GM12878 (cell line): ENCODE measurements at regions not wholly inside any gene's neighbourhood (a gene's known extent, or its start where the extent isn't known, plus 50 kb on each side); places are given as distances from the start of the nearest gene placed in this dataset.

Source experiments
- CBX5 ChIP-seq: sonication (generic); IDR thresholded peaks from 2 replicates; pipeline ENCODE4 v1.6.1; 2016; ENCODE audit warnings: low read depth, moderate library complexity, mild to moderate bottlenecking, inconsistent platforms
- CEBPZ ChIP-seq: fragments of 150-350 bp; IDR thresholded peaks from 2 replicates; pipeline ENCODE4 v1.6.1; 2016; ENCODE audit warnings: low read depth, low read length
- CHD4 ChIP-seq: fragments of 200-600 bp; sonication (generic); IDR thresholded peaks from 2 replicates; pipeline ENCODE4 v1.6.1; 2016; ENCODE audit warnings: mild to moderate bottlenecking
- CREM ChIP-seq: IDR thresholded peaks from 2 replicates; pipeline ENCODE4 v1.6.1; 2014; ENCODE audit warnings: antibody characterized with exemption, low read depth
- EED ChIP-seq: sonication (generic); IDR thresholded peaks from 2 replicates; pipeline ENCODE4 v1.6.1; 2016; ENCODE audit warnings: antibody characterized with exemption, low read depth
- EZH2 ChIP-seq: IDR thresholded peaks from 2 replicates; pipeline ENCODE4 v1.6.1; 2012; ENCODE audit warnings: low read depth, mild to moderate bottlenecking, control low read depth, inconsistent platforms, low read length, borderline replicate concordance; ENCODE audit not compliant: control insufficient read depth
- IKZF1 ChIP-seq: fragments of 450-650 bp; conservative IDR thresholded peaks from 2 replicates; pipeline ENCODE4 v1.6.1; 2017; ENCODE audit warnings: antibody characterized with exemption, mild to moderate bottlenecking
- IRF5 ChIP-seq: fragments of 450-650 bp; IDR thresholded peaks from 2 replicates; pipeline ENCODE4 v1.6.1; 2017; ENCODE audit warnings: borderline replicate concordance
- RAD21 ChIP-seq: IDR thresholded peaks from 2 replicates; pipeline ENCODE4 v1.6.1; 2011; ENCODE audit warnings: mild to moderate bottlenecking, low read depth, low read length, moderate library complexity; ENCODE audit not compliant: insufficient read depth
- RUNX3 ChIP-seq: IDR thresholded peaks from 2 replicates; pipeline ENCODE4 v1.6.1; 2012; ENCODE audit warnings: low read length, inconsistent platforms
- SIX5 ChIP-seq: IDR thresholded peaks from 2 replicates; pipeline ENCODE4 v1.6.1; 2011; ENCODE audit warnings: mild to moderate bottlenecking, low read depth, low read length, moderate library complexity; ENCODE audit not compliant: severe bottlenecking
- SMAD1 ChIP-seq: fragments of 450-650 bp; IDR thresholded peaks from 2 replicates; pipeline ENCODE4 v1.6.1; 2018; ENCODE audit warnings: mild to moderate bottlenecking, low read depth; ENCODE audit not compliant: partially characterized antibody
- STAT3 ChIP-seq: IDR thresholded peaks from 2 replicates; pipeline ENCODE4 v1.6.1; 2011; ENCODE audit warnings: low read depth, low read length, improper control_type of control experiment
- TARDBP ChIP-seq: IDR thresholded peaks from 2 replicates; pipeline ENCODE4 v1.6.1; 2016; ENCODE audit warnings: borderline replicate concordance
- TCF12 ChIP-seq: IDR thresholded peaks from 2 replicates; pipeline ENCODE4 v1.6.1; 2011; ENCODE audit warnings: low read depth, mild to moderate bottlenecking, low read length
- WRNIP1 ChIP-seq: IDR thresholded peaks from 2 replicates; pipeline ENCODE4 v1.6.1; 2011; ENCODE audit warnings: low read depth, low read length, improper control_type of control experiment, borderline replicate concordance
- ZBTB11 ChIP-seq: fragments of 450-650 bp; formaldehyde crosslinking; IDR thresholded peaks from 2 replicates; pipeline ENCODE4 v1.5.0; 2022; ENCODE audit warnings: mild to moderate bottlenecking, missing genetic modification characterization
- ZNF687 ChIP-seq: fragments of 450-650 bp; IDR thresholded peaks from 2 replicates; pipeline ENCODE4 v1.6.1; 2017; ENCODE audit warnings: mild to moderate bottlenecking, moderate library complexity

GRCh38 chr21:36542312-36543101, 62.6 kb upstream of the CLDN14 start (continued):
- TF ChIP-seq CEBPZ (no peak), STAT3 (no peak), EZH2 (no peak), WRNIP1 (no peak), TCF12 (peak; percentile 24; the same call in 1 of the 2 replicates), TARDBP (no peak), EED (peak; percentile 65; the same call in 1 of the 2 replicates), ZNF687 (peak; percentile 98), SMAD1 (no peak), CHD4 (no peak), RUNX3 (no peak), CREM (peak; percentile 65; the same call in 1 of the 2 replicates), RAD21 (peak; percentile 87), IKZF1 (peak; percentile 61), SIX5 (no peak), CBX5 (no peak), ZBTB11 (CRISPR knock-in tag) (no peak), IRF5 (no peak)
